Fibroblast of villous mesenchyme (primary cell): ENCODE measurements at regions not wholly inside any gene's neighbourhood (a gene's known extent, or its start where the extent isn't known, plus 50 kb on each side); places are given as distances from the start of the nearest gene placed in this dataset.
A peak's percentile ranks its signal among the peaks of the same experiment; 100 is the strongest.
"Not testable (repeated sequence)": the region's sequence is repeated elsewhere in the genome, so short reads cannot be mapped to it uniquely, and the experiment has no call there.

ENCODE experiments used
- DNase-seq: peaks from one replicate; pipeline ENCODE4 v3.0.0-alpha.2; 2010; ENCODE audit warnings: low read depth
- H3K4me3 ChIP-seq: 2 replicates; pipeline ENCODE4 v1.5.1; 2011; ENCODE audit warnings: low read depth, mild to moderate bottlenecking, low read length
- CTCF ChIP-seq: IDR thresholded peaks from 2 replicates; pipeline ENCODE4 v1.5.1; 2012; ENCODE audit warnings: low read depth, mild to moderate bottlenecking, low read length; ENCODE audit not compliant: insufficient read depth

GRCh38 chr6:18527836-18528743 lies 140.9 kb downstream of the RNF144B start:
- DNase-seq: peak; percentile 6
- H3K4me3 ChIP-seq: no peak overlapping the region
- no peak for TF ChIP-seq CTCF

GRCh38 chr6:18530201-18530600 lies 143.1 kb downstream of the RNF144B start:
- DNase-seq: no peak
- H3K4me3 ChIP-seq: no peak overlapping the region
- TF ChIP-seq CTCF: no peak

GRCh38 chr6:18532139-18532538 lies 145.0 kb downstream of the RNF144B start:
- no peak for TF ChIP-seq CTCF
- no peak for DNase-seq
- H3K4me3 ChIP-seq: no peak overlapping the region

GRCh38 chr6:18533793-18534192 lies 146.6 kb downstream of the RNF144B start:
- H3K4me3 ChIP-seq: no peak overlapping the region
- no peak for TF ChIP-seq CTCF
- DNase-seq: no peak

GRCh38 chr6:18536591-18537055 lies 149.5 kb downstream of the RNF144B start:
- no peak overlapping the region for H3K4me3 ChIP-seq
- no peak for DNase-seq
- TF ChIP-seq CTCF: no peak

GRCh38 chr6:18538315-18538714 lies 151.2 kb downstream of the RNF144B start:
- DNase-seq: no peak
- H3K4me3 ChIP-seq: no peak overlapping the region
- TF ChIP-seq CTCF: no peak

- no peak for DNase-seq
- no peak for TF ChIP-seq CTCF
- H3K4me3 ChIP-seq: no peak overlapping the region
Measured at GRCh38 chr6:18543051-18543450, 155.9 kb downstream of the RNF144B start.

GRCh38 chr6:18545142-18545541 lies 158.0 kb downstream of the RNF144B start:
- not testable (repeated sequence) for DNase-seq, H3K4me3 ChIP-seq
